Neural crest cell (in vitro differentiated cells): ENCODE measurements at regions not wholly inside any gene's neighbourhood (a gene's known extent, or its start where the extent isn't known, plus 50 kb on each side); places are given as distances from the start of the nearest gene placed in this dataset.

Experiments
- DNase-seq: peaks from one replicate; pipeline ENCODE4 v3.0.0; 2021; ENCODE audit warnings: low read depth, mixed read lengths, low spot score
- H3K27ac Mint-ChIP-seq: one replicate; pipeline ENCODE4 v1.8.0; 2021; ENCODE audit warnings: mild to moderate bottlenecking, mixed read lengths; ENCODE audit not compliant: unreplicated experiment
- H3K27me3 Mint-ChIP-seq: 2 replicates; pipeline ENCODE4 v1.8.0; 2021; ENCODE audit warnings: low read depth, mild to moderate bottlenecking, mixed read lengths
- H3K36me3 Mint-ChIP-seq: 2 replicates; pipeline ENCODE4 v1.8.0; 2021; ENCODE audit warnings: low read depth, mild to moderate bottlenecking, mixed read lengths
- H3K4me1 Mint-ChIP-seq: 2 replicates; pipeline ENCODE4 v1.8.0; 2021; ENCODE audit warnings: mixed read lengths
- H3K4me3 Mint-ChIP-seq: one replicate; pipeline ENCODE4 v1.8.0; 2021; ENCODE audit warnings: mild to moderate bottlenecking, mixed read lengths
- H3K9me3 Mint-ChIP-seq: 2 replicates; pipeline ENCODE4 v1.8.0; 2021; ENCODE audit warnings: mixed read lengths
- CTCF ChIP-seq: fragments of 200-600 bp; sonication (generic); conservative IDR thresholded peaks from 2 replicates; pipeline ENCODE4 v1.5.0; 2021; ENCODE audit warnings: antibody characterized with exemption, mild to moderate bottlenecking

- no peaks in the 10 kb centered on the region for H3K36me3 Mint-ChIP-seq
- no peak overlapping the region for H3K27ac Mint-ChIP-seq
- no peak for TF ChIP-seq CTCF
- H3K27me3 Mint-ChIP-seq: peaks cover under 1% of the 10 kb centered on the region
- no peak overlapping the region for H3K4me3 Mint-ChIP-seq
- peaks cover 7% of the 10 kb centered on the region for H3K9me3 Mint-ChIP-seq
- DNase-seq: no peak
- H3K4me1 Mint-ChIP-seq: peaks cover 9% of the 10 kb centered on the region
These were observed 618.4 kb upstream of the USP24 start for GRCh38 chr1:55833529-55834091.

- Mint-ChIP-seq H3K4me1 (peaks cover 9% of the 10 kb centered on the region), H3K4me3 (no peak overlapping the region), H3K9me3 (peaks cover 8% of the 10 kb centered on the region), H3K27ac (no peak overlapping the region), H3K36me3 (no peaks in the 10 kb centered on the region), H3K27me3 (no peaks in the 10 kb centered on the region)
- TF ChIP-seq CTCF: no peak
- no peak for DNase-seq
These were observed 616.6 kb upstream of the USP24 start for GRCh38 chr1:55831759-55832158.

GRCh38 chr1:55828044-55828443 lies 612.9 kb upstream of the USP24 start:
- Mint-ChIP-seq H3K4me1 (no peaks in the 10 kb centered on the region), H3K36me3 (no peaks in the 10 kb centered on the region), H3K4me3 (no peak overlapping the region), H3K27me3 (no peaks in the 10 kb centered on the region), H3K27ac (no peak overlapping the region), H3K9me3 (peaks cover 4% of the 10 kb centered on the region)
- DNase-seq: no peak
- TF ChIP-seq CTCF: no peak

GRCh38 chr1:55827350-55827749 lies 612.2 kb upstream of the USP24 start:
- Mint-ChIP-seq H3K36me3 (no peaks in the 10 kb centered on the region), H3K4me1 (no peaks in the 10 kb centered on the region), H3K4me3 (no peak overlapping the region), H3K27ac (no peak overlapping the region), H3K27me3 (no peaks in the 10 kb centered on the region), H3K9me3 (peaks cover 4% of the 10 kb centered on the region)
- TF ChIP-seq CTCF: no peak
- no peak for DNase-seq

GRCh38 chr1:55826381-55827080 lies 611.4 kb upstream of the USP24 start:
- TF ChIP-seq CTCF: no peak
- Mint-ChIP-seq H3K4me1 (no peaks in the 10 kb centered on the region), H3K36me3 (no peaks in the 10 kb centered on the region), H3K27ac (no peak overlapping the region), H3K4me3 (no peak overlapping the region), H3K9me3 (peaks cover 4% of the 10 kb centered on the region), H3K27me3 (no peaks in the 10 kb centered on the region)
- DNase-seq: no peak
